ENCODE measurements at regions not wholly inside any gene's neighbourhood (a gene's known extent, or its start where the extent isn't known, plus 50 kb on each side); places are given as distances from the start of the nearest gene placed in this dataset.
"Not testable (repeated sequence)": the region's sequence is repeated elsewhere in the genome, so short reads cannot be mapped to it uniquely, and the experiment has no call there.

- intact Hi-C loops (cut with DNase I), result no loop called here
Measured at GRCh38 chr7:13188922-13189321, 501.5 kb downstream of the ARL4A start.

GRCh38 chr7:13189668-13190067, 502.2 kb downstream of the ARL4A start:
- intact Hi-C loops (cut with DNase I), result no loop called here
- DNase-seq, result no peak

More at GRCh38 chr7:13188922-13189321, 501.5 kb downstream of the ARL4A start:
- DNase-seq, result no peak

- intact Hi-C loops (cut with DNase I), result no loop called here
- DNase-seq, result no peak
Measured at GRCh38 chr7:13197501-13197900, 510.1 kb downstream of the ARL4A start.

- intact Hi-C loops (cut with DNase I), result no loop called here
- no peak for DNase-seq
Measured at GRCh38 chr7:13198036-13198435, 510.6 kb downstream of the ARL4A start.

- peak in 3 of 42 donors; percentile 7 to 33 (median 12) for DNase-seq
- intact Hi-C loops (cut with DNase I), result no loop called here
Measured at GRCh38 chr7:13198727-13199126, 511.3 kb downstream of the ARL4A start.

GRCh38 chr7:13201628-13202027, 514.2 kb downstream of the ARL4A start:
- DNase-seq, result no peak
- intact Hi-C loops (cut with DNase I), result no loop called here

GRCh38 chr7:13217768-13218167, 530.3 kb downstream of the ARL4A start:
- DNase-seq, result no peak
- intact Hi-C loops (cut with DNase I), result no loop called here

GRCh38 chr7:13225068-13225467, 537.6 kb downstream of the ARL4A start:
- intact Hi-C loops (cut with DNase I), result no loop called here
- no peak for DNase-seq

GRCh38 chr7:13226385-13226784, 539.0 kb downstream of the ARL4A start:
- intact Hi-C loops (cut with DNase I), result no loop called here
- DNase-seq, result no peak

GRCh38 chr7:13231216-13231615, 543.8 kb downstream of the ARL4A start:
- intact Hi-C loops (cut with DNase I), result no loop called here
- DNase-seq, result no peak

- no peak for DNase-seq
- intact Hi-C loops (cut with DNase I), result no loop called here
Measured at GRCh38 chr7:13235436-13235835, 548.0 kb downstream of the ARL4A start.

GRCh38 chr7:13236026-13236425, 548.6 kb downstream of the ARL4A start:
- no peak for DNase-seq
- intact Hi-C loops (cut with DNase I), result no loop called here

GRCh38 chr7:13240349-13240748, 552.9 kb downstream of the ARL4A start:
- no peak for DNase-seq
- intact Hi-C loops (cut with DNase I), result no loop called here

GRCh38 chr7:13241416-13241815, 554.0 kb downstream of the ARL4A start:
- intact Hi-C loops (cut with DNase I), result no loop called here

GRCh38 chr7:13257661-13258060, 570.2 kb downstream of the ARL4A start:
- intact Hi-C loops (cut with DNase I), result no loop called here
- DNase-seq, result no peak

More at GRCh38 chr7:13241416-13241815, 554.0 kb downstream of the ARL4A start:
- DNase-seq, result no peak

GRCh38 chr7:13258386-13258785, 571.0 kb downstream of the ARL4A start:
- intact Hi-C loops (cut with DNase I), result no loop called here
- DNase-seq, result no peak

GRCh38 chr7:13259930-13260329, 572.5 kb downstream of the ARL4A start:
- no peak for DNase-seq
- intact Hi-C loops (cut with DNase I), result loop anchor here (5.0 kb wide), 2 partner anchors 578 to 623 kb away; no protein-coding TSS in a partner anchor

GRCh38 chr7:13262929-13263530, 575.6 kb downstream of the ARL4A start:
- peak in 3 of 42 donors; percentile 3 to 37 (median 36) for DNase-seq
- intact Hi-C loops (cut with DNase I), result loop anchor here (5.0 kb wide), 2 partner anchors 581 to 626 kb away; no protein-coding TSS in a partner anchor

- intact Hi-C loops (cut with DNase I), result no loop called here
- DNase-seq, result no peak
Measured at GRCh38 chr7:13265271-13265670, 577.8 kb downstream of the ARL4A start.

GRCh38 chr7:13274205-13274604, 586.8 kb downstream of the ARL4A start:
- intact Hi-C loops (cut with DNase I); DNase-seq: not testable (repeated sequence)

GRCh38 chr7:13276977-13277376, 589.5 kb downstream of the ARL4A start:
- intact Hi-C loops (cut with DNase I), result no loop called here
- no peak for DNase-seq
